Body of pancreas (tissue), 4 donors: ENCODE measurements at regions not wholly inside any gene's neighbourhood (a gene's known extent, or its start where the extent isn't known, plus 50 kb on each side); places are given as distances from the start of the nearest gene placed in this dataset.

Source experiments
- ATAC-seq: fragments of 150-250 bp; one replicate; pipeline ENCODE4 v1.9.1; 2016
- DNase-seq, 4 donors: peaks; one replicate each; pipeline ENCODE4 v3.0.0-alpha.2; 2019
- H3K27ac ChIP-seq, 4 donors: fragments of 200-600 bp; sonication (generic); 1 replicate in 3 of 4; 2 replicates in 1 of 4; pipeline versions ENCODE4 v1.5.1 to v1.6.1; 2016 to 2019; ENCODE audit warnings: mild to moderate bottlenecking in 1 of 4, mixed read lengths in 1 of 4, moderate library complexity in 1 of 4
- H3K27me3 ChIP-seq, 2 donors: fragments of 200-600 bp; sonication (generic); one replicate each; pipeline ENCODE4 v1.6.0; 2016; ENCODE audit warnings: mild to moderate bottlenecking in 1 of 2
- H3K36me3 ChIP-seq, 2 donors: fragments of 200-600 bp; sonication (generic); replicated peaks in 1 of 2; 2 replicates each; pipeline ENCODE4 v1.5.1; 2016; ENCODE audit warnings: low read depth in 2 of 2; ENCODE audit not compliant: insufficient read depth in 1 of 2
- H3K4me1 ChIP-seq: fragments of 200-600 bp; sonication (generic); one replicate; pipeline ENCODE4 v1.6.0; 2016
- H3K4me3 ChIP-seq, 2 donors: fragments of 200-600 bp; sonication (generic); 1 replicate in 1 of 2; 2 replicates in 1 of 2; pipeline ENCODE4 v1.5.1; 2016 to 2019
- H3K9me3 ChIP-seq, 3 donors: fragments of 200-600 bp; sonication (generic); 1 replicate in 2 of 3; 2 replicates in 1 of 3; pipeline ENCODE4 v1.5.1; 2016
- CTCF ChIP-seq, 7 experiments: fragments of 450-650 bp in 4 of 7; fragments of 200-600 bp in 3 of 7; sonication (generic) in 3 of 7; IDR thresholded peaks; one replicate each; pipeline ENCODE4 v1.5.1; 2016 to 2019; ENCODE audit warnings: antibody characterized with exemption in 7 of 7
- POLR2A ChIP-seq, 3 donors: fragments of 450-650 bp; IDR thresholded peaks; one replicate each; pipeline ENCODE4 v1.6.1; 2016; ENCODE audit warnings: antibody characterized with exemption in 3 of 3, mild to moderate bottlenecking in 2 of 3
- WGBS, 2 donors: methylation state at CpG; one replicate each; pipeline ENCODE4 v1.1.5; 2017; 5-methylcytosine and 5-hydroxymethylcytosine counted together
- intact Hi-C: fragments of 100-400 bp; cut with DNase I; formaldehyde crosslinking; loops from one replicate; pipeline ENCODE4 v1.15.1; 2023

GRCh38 chr13:33976965-33977364 is 159.0 kb downstream of the RFC3 start:
- TF ChIP-seq CTCF (IDR thresholded peaks at IDR 0.05), result no peak
- no peak for TF ChIP-seq POLR2A (IDR thresholded peaks at IDR 0.05)
- 50 to 56% methylated on average over 4 of the region's 4 CpGs for WGBS, 2 donors
- intact Hi-C loops, result no loop called here
- no peaks in the 10 kb centered on the region for H3K4me1 ChIP-seq
- no peaks in the 10 kb centered on the region for H3K9me3 ChIP-seq
- no peaks in the 10 kb centered on the region for H3K36me3 ChIP-seq
- ATAC-seq (no peak), DNase-seq (no peak)
- H3K27me3 ChIP-seq, result no peaks in the 10 kb centered on the region
- no peak overlapping the region for H3K4me3 ChIP-seq
- H3K27ac ChIP-seq, result no peak overlapping the region

DNA sequence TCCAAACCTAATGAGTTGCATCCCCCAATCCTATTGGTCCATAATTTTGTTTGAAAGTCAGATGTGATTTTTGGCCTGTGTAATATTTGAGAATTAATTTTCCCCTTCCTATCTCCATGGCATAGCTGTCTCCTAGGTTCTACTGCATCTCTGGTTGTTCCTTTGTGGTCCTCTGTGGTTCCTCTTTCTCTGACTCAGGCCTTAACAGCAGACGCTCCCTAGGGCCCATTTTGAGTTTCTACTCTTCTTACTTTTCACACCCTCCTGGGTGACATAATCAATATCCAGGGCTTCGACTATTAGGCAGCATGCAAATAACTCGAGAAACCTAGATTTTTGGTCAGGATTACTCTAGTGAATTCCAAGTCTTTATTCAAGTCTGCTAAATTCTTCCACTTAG is 160.7 kb downstream of the RFC3 start:
- intact Hi-C loops, result no loop called here
- no peak overlapping the region for H3K27ac ChIP-seq
- ATAC-seq (no peak), DNase-seq (no peak)
- H3K9me3 ChIP-seq, result no peaks in the 10 kb centered on the region
- no peak for TF ChIP-seq POLR2A (IDR thresholded peaks at IDR 0.05)
- TF ChIP-seq CTCF (IDR thresholded peaks at IDR 0.05), result no peak
- H3K36me3 ChIP-seq, result no peaks in the 10 kb centered on the region
- no peaks in the 10 kb centered on the region for H3K4me1 ChIP-seq
- no peak overlapping the region for H3K4me3 ChIP-seq
- H3K27me3 ChIP-seq, result no peaks in the 10 kb centered on the region
- 59 to 74% methylated on average over 3 of the region's 3 CpGs for WGBS, 2 donors

DNA sequence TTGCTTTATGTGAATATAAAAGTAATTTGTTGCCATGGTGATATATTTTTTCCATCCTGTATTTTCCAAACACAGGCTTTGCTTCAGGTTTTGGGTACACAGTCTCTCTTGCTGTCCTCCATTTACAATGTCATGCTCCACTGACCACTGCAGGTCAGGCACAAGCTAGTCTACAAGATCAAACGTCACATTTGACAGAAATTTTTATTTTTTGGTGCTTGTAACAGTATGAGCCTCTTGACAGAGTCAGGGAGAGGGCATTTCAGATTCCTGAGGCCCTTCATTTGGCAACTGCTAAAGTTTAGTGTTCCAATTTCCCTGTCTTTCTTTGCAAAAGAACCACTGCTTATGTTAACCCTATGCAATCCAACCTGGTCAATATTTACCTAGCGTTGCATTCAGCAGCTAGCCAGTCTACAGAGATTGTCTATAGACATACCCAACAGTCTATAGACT is 175.0 kb downstream of the RFC3 start:
- Histone ChIP-seq H3K27ac (no peak overlapping the region), H3K27me3 (no peaks in the 10 kb centered on the region), H3K36me3 (no peaks in the 10 kb centered on the region), H3K4me1 (no peaks in the 10 kb centered on the region), H3K4me3 (no peak overlapping the region), H3K9me3 (no peaks in the 10 kb centered on the region)
- ATAC-seq (no peak), DNase-seq (no peak)
- TF ChIP-seq POLR2A (IDR thresholded peaks at IDR 0.05) (no peak), CTCF (IDR thresholded peaks at IDR 0.05) (no peak)
- 37 to 40% methylated on average over 2 of the region's 2 CpGs for WGBS, 2 donors
- intact Hi-C loops, result no loop called here

GRCh38 chr13:33994198-33994597 is 176.2 kb downstream of the RFC3 start:
- no peaks in the 10 kb centered on the region for H3K36me3 ChIP-seq

More at GRCh38 chr13:33994198-33994597, 176.2 kb downstream of the RFC3 start:
- H3K27ac ChIP-seq, result no peak overlapping the region
- H3K4me1 ChIP-seq, result no peaks in the 10 kb centered on the region
- DNase-seq (no peak), ATAC-seq (no peak)
- TF ChIP-seq POLR2A (IDR thresholded peaks at IDR 0.05) (no peak), CTCF (IDR thresholded peaks at IDR 0.05) (no peak)
- H3K9me3 ChIP-seq, result no peaks in the 10 kb centered on the region
- intact Hi-C loops, result no loop called here
- H3K4me3 ChIP-seq, result no peak overlapping the region
- H3K27me3 ChIP-seq, result no peaks in the 10 kb centered on the region
- WGBS, 2 donors, result 57 to 65% methylated on average over 3 of the region's 3 CpGs
